Pons (tissue), 1 donor: ENCODE measurements at regions not wholly inside any gene's neighbourhood (a gene's known extent, or its start where the extent isn't known, plus 50 kb on each side); places are given as distances from the start of the nearest gene placed in this dataset.

Source experiments
- DNase-seq: peaks from one replicate; pipeline ENCODE4 v3.0.0-alpha.2; 2016; ENCODE audit warnings: low spot score

DNA sequence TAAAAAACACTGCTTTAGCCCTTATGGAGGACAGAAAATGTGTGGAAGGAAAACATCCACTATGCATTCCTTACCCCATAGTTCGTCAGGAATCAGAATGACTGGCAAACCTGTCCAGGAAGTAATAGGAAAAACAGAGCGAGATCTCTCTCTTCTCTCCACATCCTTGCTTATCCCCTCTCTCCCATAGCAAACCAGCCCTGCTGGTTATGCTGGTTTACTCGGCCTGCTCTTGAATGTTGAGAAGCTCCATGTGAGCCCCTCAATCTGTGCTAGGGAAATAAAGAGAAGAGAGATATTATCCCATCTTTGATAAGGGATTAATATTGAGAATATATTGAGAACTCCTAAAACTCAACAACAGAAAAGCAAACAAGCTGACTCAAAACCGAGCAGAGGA is 402.8 kb upstream of the RBFOX1 start:
- no peak for DNase-seq

DNA sequence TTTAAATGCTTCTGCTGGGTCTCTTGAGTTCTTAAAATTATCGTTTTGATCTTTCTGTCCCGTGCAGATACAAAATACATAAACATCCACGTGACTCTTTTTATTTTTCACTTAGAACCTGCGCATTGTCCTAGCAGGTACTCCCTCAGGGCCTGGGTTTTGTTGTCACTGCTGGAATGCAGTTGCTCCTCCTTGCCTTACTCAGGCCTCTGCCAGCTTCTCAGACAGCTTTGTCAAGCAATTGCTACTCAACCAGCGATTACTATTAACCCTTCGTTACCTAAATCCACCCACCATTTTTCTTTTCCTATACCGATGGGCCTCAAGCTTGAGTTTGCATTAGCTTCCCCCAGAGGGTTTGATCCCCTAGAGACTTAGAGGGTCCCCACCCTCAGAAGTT is 405.9 kb upstream of the RBFOX1 start:
- no peak for DNase-seq

DNA sequence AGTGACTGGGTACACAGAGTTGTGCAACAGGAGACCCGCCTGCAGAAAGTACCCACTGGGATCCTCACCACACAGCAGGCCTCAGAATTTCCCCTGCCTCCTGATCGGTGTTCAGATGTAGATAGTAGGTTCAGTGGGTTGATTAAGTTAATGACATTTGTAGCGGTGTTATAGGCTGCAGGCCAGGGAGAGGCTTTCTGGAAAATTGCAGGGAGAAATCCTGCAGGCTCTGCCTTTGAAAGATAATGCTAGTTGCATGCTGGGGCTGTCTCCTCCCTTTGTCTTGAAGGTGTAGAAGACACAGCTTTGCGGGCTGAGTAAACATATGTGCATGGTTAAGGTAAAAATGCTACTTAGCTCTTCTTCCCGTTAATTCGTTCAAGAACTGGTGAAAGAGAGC is 406.3 kb upstream of the RBFOX1 start:
- DNase-seq: no peak

DNA sequence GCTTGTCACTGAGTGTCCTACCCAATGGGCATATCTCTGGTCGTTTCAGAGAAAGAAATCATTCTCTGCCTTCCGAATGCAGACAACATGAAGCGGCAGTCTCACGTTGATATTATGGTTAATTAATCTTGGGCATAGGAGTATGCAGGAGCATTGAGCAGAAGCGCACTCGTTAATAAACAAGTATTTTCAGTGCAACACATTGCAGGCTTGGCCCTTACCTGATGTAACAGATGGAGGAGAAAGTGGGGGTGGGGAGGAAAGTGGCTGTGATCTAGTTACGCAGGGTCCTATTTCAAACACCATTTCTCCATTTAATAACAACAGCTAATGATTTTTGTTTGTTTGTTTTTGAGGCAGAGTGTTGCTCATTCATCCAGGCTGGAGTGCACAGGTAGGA is 414.0 kb upstream of the RBFOX1 start:
- DNase-seq: no peak

DNA sequence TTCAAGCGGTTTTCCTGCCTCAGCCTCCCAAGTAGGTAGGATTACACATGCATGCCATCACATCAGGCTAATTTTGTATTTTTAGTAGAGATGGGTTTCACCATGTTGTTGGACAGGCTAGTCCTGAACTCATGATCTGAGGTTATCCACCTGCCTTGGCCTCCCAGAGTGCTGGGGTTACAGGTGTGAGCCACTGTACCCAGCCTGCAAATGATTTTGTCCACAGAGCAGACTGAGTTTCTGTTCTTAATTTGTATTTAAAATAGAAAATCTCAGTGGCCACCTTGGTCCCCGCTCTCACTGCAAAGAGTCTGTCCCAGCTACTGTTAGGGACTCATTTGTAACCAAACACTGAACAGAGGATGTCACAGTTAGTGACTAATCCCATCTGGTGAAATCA is 415.7 kb upstream of the RBFOX1 start:
- DNase-seq: no peak

DNA sequence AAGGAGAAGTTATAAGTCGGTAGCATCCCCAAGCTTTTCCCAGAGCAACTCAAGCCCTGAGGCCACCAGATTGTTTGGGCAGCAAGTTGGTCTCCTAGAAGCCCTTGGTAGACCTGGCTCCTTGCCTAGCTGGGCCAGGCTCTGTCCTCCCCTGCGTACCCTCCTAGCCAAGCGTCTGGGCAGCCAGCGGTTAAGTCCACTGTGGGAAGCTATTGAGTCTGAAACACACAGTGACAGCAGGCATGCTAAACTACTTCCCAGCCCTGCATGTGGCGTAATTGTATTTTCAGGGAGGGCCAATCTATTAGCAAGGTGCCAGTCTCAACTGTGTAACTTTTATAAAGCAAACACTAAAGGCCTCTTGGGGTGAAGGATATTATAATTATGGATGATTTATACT is 419.1 kb upstream of the RBFOX1 start:
- DNase-seq: peak; percentile 8

DNA sequence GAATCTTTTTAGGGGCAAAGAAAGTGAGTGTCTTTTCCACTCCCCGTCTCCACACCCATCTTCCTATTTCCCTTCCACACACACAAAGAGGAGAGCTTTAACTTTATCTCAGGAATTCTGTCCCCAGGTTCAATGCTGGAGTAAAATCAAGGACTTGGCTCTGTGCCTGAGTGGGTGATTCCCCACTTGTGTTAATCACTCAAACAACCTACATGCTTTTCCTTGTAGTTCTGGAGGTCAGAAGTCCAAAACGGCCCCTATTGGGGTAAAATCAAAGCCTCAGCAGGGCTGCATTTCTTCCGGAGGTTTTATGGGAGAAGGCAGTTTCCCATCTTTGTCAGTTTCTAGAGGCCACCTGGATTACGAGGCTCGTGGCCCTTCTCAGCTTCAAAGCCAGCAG is 422.3 kb upstream of the RBFOX1 start:
- DNase-seq: no peak

DNA sequence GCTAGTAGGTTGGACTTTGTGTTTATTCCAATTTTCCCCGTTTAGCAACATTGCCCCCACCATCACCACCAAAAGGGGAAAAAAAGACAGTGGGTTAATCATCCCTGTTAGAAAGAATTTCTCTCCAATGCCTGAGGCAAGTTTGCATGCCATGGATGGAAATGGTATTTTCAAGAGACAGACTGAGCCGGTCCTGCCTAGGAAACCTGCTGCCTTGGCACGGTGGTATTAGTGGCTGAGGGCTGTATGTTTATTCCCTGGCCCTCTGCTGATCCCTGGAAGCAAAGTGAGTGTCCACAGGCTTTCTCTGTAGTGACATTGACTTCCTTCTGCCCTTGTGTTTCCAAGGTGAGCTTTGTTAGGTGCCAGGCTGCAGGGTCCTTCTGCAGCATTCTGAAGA is 427.0 kb upstream of the RBFOX1 start:
- no peak for DNase-seq

DNA sequence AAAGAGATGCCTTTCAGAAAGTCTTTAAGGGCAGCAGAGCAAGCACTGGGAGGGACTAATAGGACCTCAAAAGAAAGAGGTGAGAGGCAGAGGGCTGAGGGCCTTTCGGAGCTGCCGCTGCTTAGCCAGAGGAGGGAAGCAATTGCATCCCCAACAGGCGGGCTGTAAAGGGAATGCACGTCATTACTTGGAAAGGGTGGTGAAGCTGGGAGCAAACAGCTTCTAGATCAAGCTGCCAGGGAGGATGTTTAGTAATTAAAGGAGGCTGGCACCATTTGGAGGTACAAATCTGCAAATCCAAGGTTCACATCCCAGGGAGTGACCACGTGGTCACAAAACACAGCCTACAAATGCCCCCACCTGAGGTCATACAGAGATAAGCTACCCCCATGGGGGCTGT is 429.0 kb upstream of the RBFOX1 start:
- no peak for DNase-seq

DNA sequence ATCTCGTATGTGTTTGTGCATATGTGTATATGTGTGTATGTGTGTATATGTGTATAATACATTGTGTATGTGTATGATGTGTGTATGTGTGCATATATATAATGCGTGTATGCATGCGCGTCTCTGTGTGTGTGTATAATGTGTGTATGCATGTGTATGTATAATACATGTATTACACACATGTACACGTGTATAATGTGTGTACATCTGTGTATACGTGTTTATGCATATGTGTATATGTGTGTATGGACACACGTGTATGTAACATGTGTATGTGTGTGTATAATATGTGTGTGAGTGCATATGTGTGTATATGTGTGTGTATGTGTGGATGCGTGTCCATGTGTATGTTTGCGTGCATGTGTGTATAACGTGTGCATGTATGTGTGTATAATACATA is 433.7 kb upstream of the RBFOX1 start:
- no peak for DNase-seq

DNA sequence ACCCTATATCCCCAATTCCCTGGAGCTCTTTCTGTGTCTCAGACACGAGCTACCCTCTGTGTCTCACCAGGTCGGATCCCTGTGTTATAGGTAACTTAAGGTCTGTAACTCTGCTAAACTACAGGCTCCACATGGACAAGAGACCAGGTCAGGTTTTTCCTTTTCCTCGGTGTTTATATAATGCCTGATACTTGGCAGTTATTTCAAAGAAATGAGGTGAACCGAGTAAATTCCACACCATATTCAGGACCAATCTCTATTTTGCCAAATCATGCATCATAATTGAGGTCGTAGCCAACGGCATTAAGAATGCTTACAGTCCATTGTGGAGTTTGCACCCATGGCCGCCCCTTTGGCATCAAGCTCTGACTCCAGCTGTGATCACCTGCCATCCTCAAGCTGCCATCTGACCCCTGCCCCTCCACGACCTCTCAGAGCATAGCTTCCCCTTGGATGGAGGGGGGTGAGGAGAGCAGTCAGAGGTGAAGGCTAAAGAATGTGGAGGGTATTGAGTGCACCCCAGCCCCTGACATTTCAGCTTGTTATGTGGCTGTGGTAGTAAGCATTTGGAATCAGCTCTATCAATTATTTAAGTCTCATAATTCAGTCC is 434.7 kb upstream of the RBFOX1 start:
- DNase-seq: no peak

DNA sequence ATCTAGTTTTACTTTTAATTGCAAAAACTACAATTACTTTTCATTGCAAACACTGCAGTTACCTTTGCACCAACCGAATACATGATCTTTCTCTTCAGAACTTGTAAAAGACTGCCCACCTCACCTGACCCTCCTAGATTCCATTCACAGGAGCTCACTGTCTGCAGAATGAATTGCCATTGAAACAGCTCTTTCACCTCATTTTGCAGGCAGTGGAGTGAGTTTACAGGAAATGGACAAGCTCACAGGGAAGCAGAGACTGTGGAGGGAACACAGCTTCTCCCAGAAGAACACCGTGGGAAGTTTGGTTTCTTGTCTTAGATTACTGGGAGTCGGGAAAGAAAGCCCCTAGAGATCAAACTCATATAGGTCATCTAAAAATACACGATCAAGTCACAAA is 439.7 kb upstream of the RBFOX1 start:
- no peak for DNase-seq

DNA sequence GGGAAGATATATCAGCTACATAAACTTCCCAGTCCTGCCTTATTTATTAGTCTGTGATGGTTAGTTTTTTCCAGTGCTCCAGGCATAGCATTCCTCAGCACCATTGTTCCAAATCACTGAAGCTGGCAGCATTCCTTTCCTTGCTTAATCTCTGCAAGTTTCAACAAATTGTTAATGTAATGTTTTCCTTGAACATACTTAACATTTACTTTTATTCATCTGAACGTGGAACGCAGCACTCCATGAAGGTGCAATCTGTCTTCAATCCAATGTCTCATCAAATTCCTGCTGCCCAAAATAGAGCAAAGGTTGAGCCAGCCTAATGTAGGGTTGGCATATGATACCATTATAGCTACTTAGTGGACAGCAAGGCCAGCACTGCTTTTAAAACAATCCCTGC is 441.1 kb upstream of the RBFOX1 start:
- no peak for DNase-seq

DNA sequence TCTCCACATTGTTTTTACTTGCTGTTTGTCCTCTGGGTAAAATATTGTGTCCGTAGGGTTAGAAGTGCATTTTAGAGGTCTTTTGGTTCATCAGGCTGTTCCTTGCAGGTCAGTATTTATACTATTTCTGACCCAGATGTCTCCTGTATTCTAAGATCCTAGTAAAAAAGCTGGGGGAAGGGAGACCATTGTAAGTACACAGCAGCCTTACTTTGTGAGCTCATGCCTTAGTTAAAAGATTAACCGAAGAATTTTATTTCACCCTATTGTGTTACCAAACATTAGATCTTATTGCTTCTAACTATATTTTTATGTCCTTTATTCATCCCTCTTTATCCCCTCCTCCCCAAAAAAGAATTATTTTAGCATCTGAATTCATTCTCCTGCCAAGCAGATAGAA is 444.1 kb upstream of the RBFOX1 start:
- DNase-seq: no peak

DNA sequence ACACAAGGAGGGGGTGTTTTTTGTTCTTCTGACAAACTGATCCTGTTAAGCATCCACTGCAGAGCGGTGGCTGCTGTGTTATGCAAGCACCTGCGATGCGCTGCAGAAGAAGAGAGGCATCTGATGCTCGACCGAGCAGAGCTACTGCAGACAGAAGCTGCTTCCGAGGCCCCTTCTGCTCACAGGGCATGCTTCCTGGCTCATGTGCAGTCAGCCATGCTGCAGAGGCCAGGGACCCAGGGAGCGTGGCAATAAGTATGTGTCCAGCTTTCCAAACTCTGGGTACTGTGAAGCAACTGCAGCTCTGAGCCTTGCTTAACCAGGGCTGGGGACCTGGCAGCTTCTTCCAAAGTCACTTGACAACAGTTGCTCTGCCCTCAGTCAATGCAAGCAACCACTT is 448.6 kb upstream of the RBFOX1 start:
- DNase-seq: no peak

DNA sequence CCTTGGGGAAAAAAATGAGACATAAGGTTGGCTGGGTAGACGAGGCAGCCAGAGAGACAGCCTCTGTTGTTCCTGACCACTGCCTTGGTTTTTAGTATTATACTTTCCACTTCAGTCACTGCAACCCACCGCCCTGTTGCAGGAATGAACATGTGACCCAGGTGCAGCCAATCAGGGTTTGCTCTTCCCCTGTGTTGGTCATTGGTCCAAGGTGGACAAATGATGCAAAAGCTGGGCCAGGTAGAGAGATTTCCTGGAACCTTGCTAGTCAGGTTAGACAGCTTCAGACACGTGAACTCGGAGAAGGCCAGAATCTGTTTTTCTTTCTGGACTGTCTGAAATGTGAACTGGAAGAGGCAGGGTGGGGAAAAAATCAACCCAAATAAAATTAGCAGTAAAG is 452.4 kb upstream of the RBFOX1 start:
- no peak for DNase-seq

DNA sequence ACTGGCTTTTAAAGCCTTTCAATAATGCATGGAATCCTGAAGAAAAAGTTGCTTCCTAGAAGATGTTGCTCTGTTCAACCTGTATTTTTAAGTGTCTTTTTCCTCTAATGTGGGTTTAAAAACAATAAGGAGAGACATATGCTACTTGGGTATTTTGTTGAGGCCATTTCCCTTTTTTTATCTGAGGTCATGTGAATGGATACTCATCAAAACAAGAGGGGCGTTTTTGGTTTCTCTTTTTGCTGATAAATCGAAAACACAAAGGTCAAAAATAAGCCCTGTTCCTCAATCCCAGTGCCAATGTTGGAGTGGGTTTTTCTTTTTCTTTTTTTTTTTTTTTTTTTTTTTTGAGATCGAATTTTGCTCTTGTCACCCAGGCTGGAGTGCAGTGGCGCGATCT is 468.0 kb upstream of the RBFOX1 start:
- DNase-seq: no peak

DNA sequence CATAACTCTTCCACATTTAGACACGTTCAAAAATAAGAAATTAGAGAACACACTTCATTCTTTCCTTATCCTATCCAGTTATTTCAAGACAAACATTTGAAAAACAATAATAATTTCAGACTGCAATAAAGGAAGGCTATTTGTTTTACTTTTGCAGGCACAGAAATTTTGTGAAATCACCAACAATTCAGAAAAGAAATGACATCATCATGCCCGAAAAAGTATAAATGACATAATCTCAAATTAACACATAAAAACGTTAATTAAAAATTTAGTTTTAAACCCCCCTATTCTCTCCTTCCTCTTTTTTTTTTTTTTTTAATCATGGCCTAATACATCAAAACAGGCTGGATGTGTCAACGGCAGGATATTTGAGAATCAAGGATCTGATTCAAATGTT is 468.4 kb upstream of the RBFOX1 start:
- DNase-seq: no peak

DNA sequence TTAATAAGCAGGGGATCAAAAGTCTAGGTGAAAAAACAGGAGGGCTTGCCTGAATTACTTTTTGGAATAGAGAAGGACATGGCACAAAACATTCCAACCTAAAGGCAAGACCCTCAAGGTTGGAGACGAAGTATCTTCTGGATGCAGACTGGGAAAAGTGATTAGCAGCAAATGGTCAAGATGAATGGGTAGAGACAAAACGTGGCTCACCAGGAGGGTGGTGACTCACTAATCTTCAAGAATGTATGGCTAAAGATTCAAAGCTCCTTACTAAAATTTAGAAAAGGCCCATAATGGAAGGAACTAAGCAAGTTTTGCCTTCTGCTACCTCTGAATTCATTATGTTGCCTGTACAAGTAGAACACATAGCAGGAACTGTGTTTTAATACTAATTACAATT is 469.5 kb upstream of the RBFOX1 start:
- DNase-seq: no peak

DNA sequence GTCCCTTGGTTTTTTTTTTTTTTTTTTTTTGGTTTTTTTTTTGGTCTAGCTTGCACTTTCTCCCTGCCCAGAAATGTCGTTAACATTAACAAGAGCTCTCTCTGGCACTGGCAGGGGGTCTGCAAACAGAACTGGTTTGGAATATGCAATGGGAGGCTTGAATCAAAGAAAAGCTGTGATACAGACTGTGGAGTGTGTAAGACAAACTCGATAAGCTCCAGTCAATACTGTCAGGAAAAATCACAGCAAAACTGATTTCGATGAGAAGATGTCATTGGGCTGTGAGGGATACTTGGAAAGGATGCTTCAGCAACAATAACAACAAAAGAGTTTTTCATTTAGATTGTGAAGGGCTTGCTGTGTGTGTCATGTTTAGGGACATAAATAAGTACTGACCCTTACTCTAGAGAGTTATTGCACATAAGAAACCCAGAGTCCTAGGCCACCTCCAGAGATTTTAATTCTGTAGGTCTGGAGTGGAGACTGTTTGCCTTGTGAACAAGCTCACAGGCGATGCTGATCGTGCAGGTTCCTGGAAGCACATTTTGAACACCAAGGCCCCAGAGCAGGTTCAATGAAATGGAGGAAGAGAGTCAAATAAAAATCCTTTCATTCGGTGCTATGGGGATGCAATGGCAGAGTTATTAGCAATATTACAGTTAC is 470.7 kb upstream of the RBFOX1 start:
- no peak for DNase-seq

DNA sequence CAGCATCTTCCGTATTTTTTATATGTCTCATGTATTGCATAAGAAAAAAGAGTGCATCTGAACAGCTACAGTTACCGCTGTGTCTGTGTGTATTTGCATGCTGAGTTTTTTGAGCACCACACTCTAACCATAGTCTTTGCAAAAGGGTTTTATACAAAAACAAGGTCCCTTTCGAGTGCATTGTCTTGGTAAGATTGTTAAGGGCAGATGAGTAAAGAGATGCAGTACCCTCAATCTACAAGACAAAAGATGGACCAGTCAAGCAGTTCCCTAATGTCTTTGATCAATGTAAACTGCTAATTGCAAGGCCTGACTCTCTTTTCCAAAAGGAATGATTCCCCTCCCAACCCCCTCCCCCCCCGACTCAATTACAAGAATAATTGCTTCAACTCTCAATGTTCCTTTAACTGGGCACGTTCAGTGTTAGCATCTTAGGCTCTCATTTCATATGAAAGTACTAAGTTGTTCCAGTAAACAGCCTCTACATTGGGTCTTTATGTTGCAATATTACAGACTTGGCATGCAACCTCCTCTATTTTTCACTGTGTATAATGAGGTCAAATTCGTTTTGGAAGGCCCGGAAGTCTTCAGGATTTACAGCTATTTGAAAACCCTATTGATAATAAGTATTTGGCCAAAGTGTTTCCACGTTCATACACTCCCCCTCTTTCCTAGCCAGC is 471.4 kb upstream of the RBFOX1 start:
- DNase-seq: no peak

DNA sequence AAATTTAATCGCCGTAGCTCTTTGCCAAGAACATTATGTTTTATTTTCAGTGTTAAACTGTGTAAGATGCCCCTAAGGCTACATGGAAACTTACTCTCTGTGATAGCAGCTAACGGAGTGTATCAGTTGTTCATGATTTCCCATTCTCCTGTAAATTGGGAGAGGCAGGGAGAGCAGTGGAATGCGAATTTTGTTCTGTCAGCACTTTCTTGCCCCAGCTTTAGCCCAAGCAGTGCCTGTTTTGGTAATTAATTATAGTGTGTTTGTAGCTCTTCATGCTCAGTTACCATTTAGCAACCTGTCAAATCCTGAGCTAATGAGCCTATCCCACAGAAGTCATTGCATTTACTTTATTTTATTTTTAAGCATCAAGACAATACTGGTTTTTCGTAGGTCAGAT is 475.1 kb upstream of the RBFOX1 start:
- DNase-seq: no peak

DNA sequence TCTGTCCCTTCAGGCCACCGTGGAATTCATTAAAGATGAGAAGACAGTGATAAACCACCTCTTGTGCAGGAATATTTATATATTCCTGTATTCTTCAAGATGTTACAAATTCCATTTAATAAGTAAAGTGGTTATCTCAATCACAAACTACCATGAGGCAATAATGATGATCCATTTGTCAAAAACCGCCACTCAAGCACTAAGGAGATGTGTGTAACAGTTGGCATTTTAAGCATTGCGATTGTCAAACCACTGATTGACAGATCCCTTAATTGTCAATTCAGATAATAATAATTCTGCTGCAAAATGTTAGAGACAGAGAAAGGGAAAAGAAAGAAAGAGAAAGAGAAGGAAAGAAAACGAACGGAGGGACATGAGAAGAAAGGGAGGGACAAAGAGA is 476.1 kb upstream of the RBFOX1 start:
- DNase-seq: no peak

DNA sequence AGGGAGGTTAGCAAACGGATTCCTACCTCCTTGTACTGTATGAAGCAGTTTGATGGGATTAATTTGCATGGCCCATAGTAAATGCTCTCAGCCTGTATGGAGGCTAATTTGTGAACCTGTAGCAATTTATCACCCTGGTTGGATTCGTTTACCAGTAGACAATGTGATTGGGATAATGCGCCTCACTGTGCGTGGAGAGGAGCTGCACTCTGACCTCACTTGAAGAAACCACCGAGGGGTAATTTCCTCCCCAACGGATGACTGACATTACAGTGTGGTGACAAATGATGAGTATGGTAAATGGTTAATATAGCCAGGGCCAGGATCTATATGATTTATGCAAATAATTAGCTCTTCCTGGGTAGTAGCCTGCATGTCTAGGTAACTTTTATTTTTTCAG is 479.1 kb upstream of the RBFOX1 start:
- no peak for DNase-seq
